ENCODE measurements at regions not wholly inside any gene's neighbourhood (a gene's known extent, or its start where the extent isn't known, plus 50 kb on each side); places are given as distances from the start of the nearest gene placed in this dataset.
"Not testable (repeated sequence)": the region's sequence is repeated elsewhere in the genome, so short reads cannot be mapped to it uniquely, and the experiment has no call there.

DNA sequence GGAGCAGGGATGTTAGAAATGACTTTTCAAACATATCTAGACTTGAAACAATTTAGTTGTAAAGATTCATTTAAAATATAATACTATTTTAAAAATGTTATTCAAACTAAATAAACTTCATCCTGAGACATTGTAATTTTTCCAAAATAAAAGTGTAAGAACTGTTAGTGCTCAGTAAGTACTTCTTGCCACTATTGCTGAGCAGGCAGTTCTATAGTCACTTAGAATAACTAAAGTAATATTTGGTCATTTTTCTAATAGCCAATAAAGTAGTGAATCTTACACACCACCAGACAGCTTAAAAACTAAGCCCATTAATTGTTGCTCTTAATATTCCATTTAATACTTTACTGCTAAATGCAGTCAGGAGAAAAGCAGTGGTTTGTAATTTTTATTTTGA lies 1120.0 kb upstream of the CDH10 start:
- no peak for DNase-seq
- no peak for TF ChIP-seq GATA1 (IDR thresholded peaks at IDR 0.05; ENCODE audit: low read depth, low read length)
- TF ChIP-seq POLR2A (IDR thresholded peaks at IDR 0.05; ENCODE audit: low read length), result no peak

DNA sequence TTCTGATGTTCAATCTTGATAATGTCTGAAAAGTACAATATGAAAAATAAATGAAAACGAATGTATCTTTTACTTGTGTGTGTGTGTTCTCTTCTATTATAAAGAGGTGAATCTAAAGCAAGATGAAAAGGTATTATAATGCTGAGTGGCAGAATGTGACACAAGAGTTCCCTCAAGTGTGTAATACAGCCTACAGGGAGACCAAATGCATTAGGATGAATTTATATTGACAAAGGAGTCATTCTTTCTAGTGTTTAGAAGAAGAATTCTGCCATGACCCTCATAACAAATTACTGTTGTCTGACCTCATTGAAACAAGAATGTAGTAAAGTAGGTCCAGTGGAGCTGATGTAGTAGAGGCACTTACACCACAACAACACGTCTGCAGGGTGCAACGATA lies 1119.0 kb upstream of the CDH10 start:
- TF ChIP-seq GATA1 (IDR thresholded peaks at IDR 0.05; ENCODE audit: low read depth, low read length) (no peak), POLR2A (IDR thresholded peaks at IDR 0.05; ENCODE audit: low read length) (no peak)
- DNase-seq, result no peak

DNA sequence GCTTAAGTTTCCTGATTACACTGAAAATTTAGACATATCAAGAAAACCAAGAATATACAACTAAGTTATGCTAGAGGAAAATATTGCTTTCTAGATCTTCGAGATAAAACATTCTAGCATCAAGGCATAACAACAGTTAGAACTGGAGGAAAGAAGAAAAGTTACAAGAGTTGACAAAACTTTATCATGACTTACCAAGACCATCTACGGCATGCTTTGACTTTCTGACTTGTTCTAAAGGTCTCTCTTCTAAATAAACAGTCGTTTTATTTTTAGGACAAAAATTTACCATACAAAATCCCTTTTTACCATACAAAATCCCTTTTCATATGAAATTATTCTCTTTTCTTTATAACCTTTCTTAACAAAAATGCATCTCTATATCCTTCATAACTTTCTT lies 1110.1 kb upstream of the CDH10 start:
- no peak for TF ChIP-seq GATA1 (IDR thresholded peaks at IDR 0.05; ENCODE audit: low read depth, low read length)
- no peak for TF ChIP-seq POLR2A (IDR thresholded peaks at IDR 0.05; ENCODE audit: low read length)
- peak; percentile 2 to 6 for DNase-seq

DNA sequence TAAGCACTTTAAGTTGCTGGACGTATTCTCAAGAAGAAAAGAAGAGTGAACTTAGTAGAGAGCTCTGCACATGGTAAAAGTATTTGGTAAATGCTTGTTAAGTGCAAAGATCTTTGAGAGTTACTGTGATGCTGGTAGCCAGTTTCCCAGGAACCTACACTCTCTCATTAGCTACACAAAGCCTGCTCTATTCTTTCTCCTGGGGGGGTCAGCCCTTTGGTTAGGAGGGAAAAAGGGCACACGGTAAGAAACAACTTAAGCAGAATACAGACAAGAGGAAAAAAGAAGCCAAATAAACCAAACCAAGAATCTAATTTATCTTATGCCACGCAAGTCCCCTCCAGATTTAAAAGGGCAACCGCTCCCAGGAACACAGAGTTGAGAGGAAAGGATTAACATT lies 1100.1 kb upstream of the CDH10 start:
- no peak for DNase-seq
- no peak for TF ChIP-seq POLR2A (IDR thresholded peaks at IDR 0.05; ENCODE audit: low read length)
- TF ChIP-seq GATA1 (IDR thresholded peaks at IDR 0.05; ENCODE audit: low read depth, low read length), result no peak

DNA sequence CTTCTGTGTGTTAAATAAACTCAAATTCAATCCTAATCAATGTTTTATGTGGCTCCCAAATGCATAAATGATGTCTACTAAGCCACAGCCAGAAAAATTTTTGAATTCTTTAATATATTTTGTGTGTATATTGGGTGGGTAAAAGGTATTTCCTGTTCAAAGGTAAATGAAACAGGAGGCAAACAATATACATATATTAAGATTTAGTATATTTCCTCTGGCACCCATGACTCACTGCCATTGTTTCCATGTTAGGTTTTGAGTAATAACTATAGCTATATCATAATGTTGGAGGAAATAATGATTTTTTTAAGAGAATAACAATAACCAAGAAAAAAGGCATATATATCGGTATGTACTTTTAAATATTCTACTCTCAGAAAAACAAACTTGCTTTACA lies 1071.9 kb upstream of the CDH10 start:
- TF ChIP-seq GATA1 (IDR thresholded peaks at IDR 0.05; ENCODE audit: low read depth, low read length) (no peak), POLR2A (IDR thresholded peaks at IDR 0.05; ENCODE audit: low read length) (no peak)
- DNase-seq, result no peak

DNA sequence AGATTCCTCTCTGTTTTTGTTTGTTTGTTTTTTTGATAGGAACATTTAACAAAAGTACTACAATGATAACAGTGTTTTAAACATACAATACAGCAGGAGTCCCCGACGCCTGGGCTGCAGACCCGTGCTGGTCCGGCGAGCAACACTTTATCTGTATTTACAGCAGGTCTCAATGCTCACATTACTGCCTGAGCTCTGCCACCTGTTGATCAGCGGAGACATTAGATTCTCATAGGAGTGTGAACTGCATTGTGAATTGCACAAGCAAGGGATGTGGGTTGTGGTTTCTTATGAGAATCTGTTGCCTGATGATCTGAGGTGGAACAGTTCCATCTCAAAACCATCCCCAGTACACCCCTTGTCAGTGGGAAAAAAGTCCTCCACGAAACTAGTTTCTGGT lies 1068.5 kb upstream of the CDH10 start:
- no peak for TF ChIP-seq POLR2A (IDR thresholded peaks at IDR 0.05; ENCODE audit: low read length)
- no peak for TF ChIP-seq GATA1 (IDR thresholded peaks at IDR 0.05; ENCODE audit: low read depth, low read length)
- DNase-seq, result no peak

DNA sequence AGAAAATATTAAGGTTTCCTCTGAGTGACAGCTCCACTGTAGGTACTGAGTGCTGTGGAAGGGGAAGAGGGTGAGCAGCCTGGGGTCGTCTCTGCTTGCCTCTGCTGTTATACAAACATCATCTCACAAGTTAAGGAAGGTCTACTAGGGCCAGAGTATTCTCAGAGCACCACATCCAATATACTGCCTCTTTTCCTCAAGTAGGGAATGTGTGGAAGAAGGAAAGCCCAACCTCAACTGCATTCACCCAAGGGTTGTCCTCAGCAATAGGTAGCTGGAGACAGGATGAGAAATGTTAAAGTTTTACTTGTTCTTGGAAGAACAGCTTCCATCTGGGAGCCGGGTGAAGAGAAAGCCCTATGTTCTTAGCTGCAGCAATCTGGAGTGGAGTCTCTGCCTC lies 1062.3 kb upstream of the CDH10 start:
- DNase-seq, result no peak
- TF ChIP-seq POLR2A (IDR thresholded peaks at IDR 0.05; ENCODE audit: low read length), result no peak
- TF ChIP-seq GATA1 (IDR thresholded peaks at IDR 0.05; ENCODE audit: low read depth, low read length), result no peak

DNA sequence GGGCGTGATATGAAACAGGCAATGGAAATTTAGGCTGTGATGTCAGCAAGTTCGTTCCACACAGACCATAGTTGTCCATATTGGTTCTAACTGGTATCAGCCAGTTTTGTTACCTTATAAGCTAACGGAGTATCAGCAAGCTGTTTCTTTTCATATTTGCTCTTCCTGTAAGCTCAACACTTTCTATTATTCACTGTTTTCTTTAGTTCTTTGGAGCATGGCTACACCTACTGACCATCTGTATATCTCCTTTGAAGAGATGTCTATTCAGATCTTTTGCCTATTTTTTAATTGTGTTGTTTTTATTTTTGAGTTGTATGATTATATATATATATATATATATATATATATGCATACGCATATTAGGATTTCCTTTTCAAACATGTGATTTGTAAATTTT lies 1057.2 kb upstream of the CDH10 start:
- TF ChIP-seq POLR2A (IDR thresholded peaks at IDR 0.05; ENCODE audit: low read length), result no peak
- no peak for TF ChIP-seq GATA1 (IDR thresholded peaks at IDR 0.05; ENCODE audit: low read depth, low read length)

DNA sequence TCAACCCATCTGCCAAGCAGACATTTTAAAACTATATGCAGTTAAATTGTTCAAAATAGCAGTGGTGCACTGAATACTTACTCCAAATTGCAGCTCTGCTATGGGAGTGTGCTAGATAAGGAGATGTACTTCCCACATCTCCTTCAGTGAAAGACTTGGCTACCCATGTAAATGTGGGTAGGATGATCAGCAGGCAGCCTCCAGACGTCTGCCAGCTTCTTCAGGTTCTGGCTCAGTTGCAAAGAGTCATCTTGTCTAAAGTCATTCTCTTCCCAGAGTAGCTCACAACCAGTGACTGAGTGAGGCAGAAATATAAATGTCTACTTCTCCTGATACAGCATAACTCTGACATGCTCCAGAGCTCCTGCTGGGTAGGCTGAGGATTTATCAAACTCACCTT lies 1050.0 kb upstream of the CDH10 start:
- TF ChIP-seq GATA1 (IDR thresholded peaks at IDR 0.05; ENCODE audit: low read depth, low read length) (no peak), POLR2A (IDR thresholded peaks at IDR 0.05; ENCODE audit: low read length) (no peak)
- DNase-seq, result no peak

More for the DNA sequence above, 1057.2 kb upstream of the CDH10 start:
- DNase-seq, result no peak

DNA sequence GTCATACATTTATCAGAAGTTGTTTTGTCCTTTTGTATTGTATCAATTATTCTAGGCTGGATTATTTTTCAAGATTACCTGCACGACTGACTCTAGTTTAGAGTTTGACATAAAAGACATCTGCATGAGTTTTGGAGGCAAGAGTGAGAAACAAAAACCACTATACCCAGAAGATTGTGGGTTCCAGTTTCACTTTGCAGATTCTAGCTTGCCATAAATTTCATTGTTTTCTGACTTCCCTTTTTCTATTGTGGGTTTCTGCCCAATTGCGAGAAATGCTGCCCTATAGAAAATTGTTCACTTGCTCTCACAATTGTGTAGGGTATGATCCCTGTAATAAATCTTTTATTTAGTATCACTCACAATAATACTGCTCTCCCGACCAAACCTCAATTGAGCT lies 1043.4 kb upstream of the CDH10 start:
- TF ChIP-seq GATA1 (IDR thresholded peaks at IDR 0.05; ENCODE audit: low read depth, low read length) (no peak), POLR2A (IDR thresholded peaks at IDR 0.05; ENCODE audit: low read length) (no peak)
- DNase-seq, result no peak

DNA sequence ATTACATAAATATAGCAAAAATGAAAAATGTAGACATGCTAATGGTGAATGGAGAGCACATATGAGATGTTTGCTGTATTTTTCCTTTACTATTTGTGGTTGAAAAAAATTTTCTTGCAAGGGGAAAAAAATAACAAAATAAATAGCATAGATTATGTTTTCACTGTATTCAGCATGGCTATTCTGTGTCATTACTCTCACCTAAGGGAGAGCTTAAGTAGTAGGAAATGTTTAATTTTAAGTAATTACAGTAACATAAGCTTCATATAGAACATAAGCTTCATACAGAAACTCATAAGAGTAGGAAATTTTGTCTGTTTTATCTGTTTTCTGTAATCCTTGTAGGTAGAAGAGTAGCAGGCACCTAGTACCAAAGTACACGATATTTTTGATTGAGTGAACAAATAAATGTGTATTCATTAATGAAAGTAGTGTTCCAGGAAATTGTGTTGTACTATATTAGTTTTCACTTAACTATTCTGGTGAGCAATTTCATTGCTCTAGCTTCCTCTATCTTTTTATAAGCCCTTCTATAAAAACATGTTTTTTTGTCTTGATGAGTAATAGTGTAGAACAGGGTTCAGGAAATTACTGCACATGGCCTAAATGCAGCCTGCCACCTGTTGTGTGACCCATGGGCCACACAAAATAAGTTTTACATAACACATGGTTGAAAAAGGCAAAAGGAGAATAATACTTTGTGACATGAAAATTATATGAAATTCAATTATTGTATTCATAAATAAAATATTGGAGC lies 1025.0 kb upstream of the CDH10 start:
- DNase-seq, result no peak
- TF ChIP-seq POLR2A (IDR thresholded peaks at IDR 0.05; ENCODE audit: low read length), result no peak
- no peak for TF ChIP-seq GATA1 (IDR thresholded peaks at IDR 0.05; ENCODE audit: low read depth, low read length)

DNA sequence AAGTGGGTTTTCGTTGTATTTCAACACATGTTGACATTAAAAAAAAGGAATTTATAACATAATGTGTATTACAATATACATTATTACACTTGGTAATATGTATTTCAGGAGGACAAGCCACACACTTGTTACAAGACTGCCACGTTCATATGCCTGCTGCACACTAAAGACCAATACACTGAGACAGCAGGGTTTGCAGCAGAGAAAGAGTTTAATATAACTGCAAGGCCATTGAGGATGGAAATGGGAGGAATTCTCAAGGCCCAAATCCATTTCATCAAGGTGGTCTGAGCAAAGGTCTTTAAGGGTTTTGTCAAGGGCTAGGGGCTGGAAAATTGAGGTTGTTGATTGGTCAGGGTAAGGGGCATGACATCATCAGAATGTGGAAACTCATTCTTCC lies 1017.8 kb upstream of the CDH10 start:
- TF ChIP-seq GATA1 (IDR thresholded peaks at IDR 0.05; ENCODE audit: low read depth, low read length) (no peak), POLR2A (IDR thresholded peaks at IDR 0.05; ENCODE audit: low read length) (no peak)
- DNase-seq, result no peak

DNA sequence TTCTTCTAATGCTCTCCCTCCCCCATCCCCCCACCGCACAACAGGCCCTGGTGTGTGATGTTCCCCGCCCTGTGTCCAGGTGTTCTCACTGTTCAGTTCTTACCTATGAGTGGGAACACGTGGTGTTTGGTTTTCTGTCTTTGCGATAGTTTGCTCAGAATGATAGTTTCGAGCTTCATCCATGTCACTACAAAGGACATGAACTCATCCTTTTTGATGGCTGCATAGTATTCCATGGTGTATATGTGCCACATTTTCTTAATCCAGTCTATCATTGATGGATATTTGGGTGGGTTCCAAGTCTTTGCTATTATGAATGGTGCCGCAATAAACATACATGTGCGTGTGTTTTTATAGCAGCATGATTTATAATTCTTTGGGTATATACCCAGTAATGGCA lies 1005.5 kb upstream of the CDH10 start:
- not testable (repeated sequence) for DNase-seq

DNA sequence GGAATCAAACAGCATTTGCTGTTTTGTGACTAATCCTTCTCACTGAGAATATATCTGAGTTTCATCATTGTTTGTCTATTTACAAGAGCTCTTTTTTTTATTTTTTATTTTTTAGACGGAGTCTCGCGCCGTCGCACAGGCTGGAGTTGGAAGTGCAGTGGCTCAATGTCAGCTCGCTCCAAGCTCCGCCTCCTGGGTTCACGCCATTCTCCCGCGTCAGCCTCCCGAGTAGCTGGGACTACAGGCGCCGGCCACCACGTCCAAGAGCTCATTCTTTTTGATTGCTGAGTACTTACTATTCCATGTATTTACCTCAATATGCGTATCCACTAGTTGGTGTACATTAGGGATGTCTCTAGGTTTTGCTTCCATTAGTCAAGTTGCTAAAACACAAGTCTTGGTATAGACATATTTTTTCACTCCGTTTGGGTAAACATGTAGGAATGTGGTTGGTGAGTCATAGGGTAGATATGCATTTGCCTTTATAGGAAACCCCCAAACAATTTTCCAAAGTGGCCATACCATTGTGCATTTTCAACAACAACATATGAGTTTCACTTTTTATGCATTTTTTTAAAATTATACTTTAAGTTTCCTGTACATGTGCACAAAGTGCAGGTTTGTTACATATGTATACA lies 1005.0 kb upstream of the CDH10 start:
- DNase-seq, result no peak
- no peak for TF ChIP-seq GATA1 (IDR thresholded peaks at IDR 0.05; ENCODE audit: low read depth, low read length)
- no peak for TF ChIP-seq POLR2A (IDR thresholded peaks at IDR 0.05; ENCODE audit: low read length)

All from erythroblast (primary cell).